Epithelial cell of esophagus (primary cell): ENCODE measurements at regions not wholly inside any gene's neighbourhood (a gene's known extent, or its start where the extent isn't known, plus 50 kb on each side); places are given as distances from the start of the nearest gene placed in this dataset.

Experiments
- DNase-seq: peaks from one replicate; pipeline ENCODE4 v3.0.0; 2010; ENCODE audit warnings: low read depth
- H3K4me3 ChIP-seq: 2 replicates; pipeline ENCODE4 v1.5.1; 2011; ENCODE audit warnings: mild to moderate bottlenecking, low read length, control low read depth
- CTCF ChIP-seq: IDR thresholded peaks from 2 replicates; pipeline ENCODE4 v1.5.1; 2011; ENCODE audit warnings: low read depth, mild to moderate bottlenecking, low read length, control low read depth, inconsistent platforms; ENCODE audit not compliant: insufficient read depth; ENCODE audit errors: missing control alignments

- no peak overlapping the region for H3K4me3 ChIP-seq
- TF ChIP-seq CTCF = no peak
- no peak for DNase-seq
Measured at GRCh38 chr1:191693797-191694196, 464.5 kb upstream of the RGS18 start.

DNA sequence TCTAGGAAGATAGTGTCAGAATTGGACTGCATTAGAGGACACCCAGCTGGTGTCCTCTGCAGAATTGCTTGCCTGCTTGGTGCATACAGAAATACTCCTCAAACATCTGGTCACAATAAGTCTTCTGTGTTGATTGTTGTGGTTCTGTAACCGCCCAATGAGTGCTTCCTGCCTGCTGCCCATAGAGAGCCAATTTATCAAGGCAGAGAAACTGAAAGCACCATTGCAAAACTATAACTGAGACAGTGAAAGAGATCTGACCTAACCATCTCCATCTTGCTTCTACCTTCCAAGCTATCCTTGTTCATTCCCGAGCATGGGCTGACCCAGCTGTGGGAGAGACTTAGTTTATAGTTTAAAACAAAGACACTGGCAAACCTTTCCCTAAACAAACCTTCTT is 462.4 kb upstream of the RGS18 start:
- no peak overlapping the region for H3K4me3 ChIP-seq
- no peak for DNase-seq
- no peak for TF ChIP-seq CTCF

DNA sequence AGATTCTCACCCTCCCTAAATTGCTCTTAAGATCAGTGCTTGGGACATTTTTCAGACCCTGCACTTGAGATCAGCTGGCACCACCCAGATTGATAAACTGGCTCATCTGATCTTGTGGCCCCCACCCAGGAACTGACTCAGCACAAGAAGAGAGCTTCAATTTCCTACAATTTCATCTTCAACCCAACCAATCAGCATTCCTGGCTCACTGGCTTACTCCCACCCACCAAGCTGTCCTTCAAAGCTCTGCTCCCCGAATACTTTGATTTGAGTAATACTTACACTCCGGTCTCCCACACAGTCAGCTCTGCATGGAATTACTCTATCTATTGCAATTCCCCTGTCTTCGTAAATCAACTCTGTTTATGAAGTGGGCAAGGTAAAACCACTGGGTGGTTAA is 461.9 kb upstream of the RGS18 start:
- H3K4me3 ChIP-seq = no peak overlapping the region
- TF ChIP-seq CTCF = no peak
- no peak for DNase-seq

GRCh38 chr1:191697556-191697955 is 460.7 kb upstream of the RGS18 start:
- no peak for DNase-seq
- TF ChIP-seq CTCF = no peak
- H3K4me3 ChIP-seq = no peak overlapping the region

GRCh38 chr1:191698246-191698645 is 460.0 kb upstream of the RGS18 start:
- DNase-seq = no peak
- no peak for TF ChIP-seq CTCF

GRCh38 chr1:191699343-191699742 is 458.9 kb upstream of the RGS18 start:
- no peak overlapping the region for H3K4me3 ChIP-seq
- TF ChIP-seq CTCF = no peak

More at GRCh38 chr1:191698246-191698645, 460.0 kb upstream of the RGS18 start:
- no peak overlapping the region for H3K4me3 ChIP-seq

GRCh38 chr1:191700922-191701321 is 457.3 kb upstream of the RGS18 start:
- no peak for TF ChIP-seq CTCF
- DNase-seq = no peak
- H3K4me3 ChIP-seq = no peak overlapping the region

More at GRCh38 chr1:191699343-191699742, 458.9 kb upstream of the RGS18 start:
- no peak for DNase-seq
